GM18951 (cell line): ENCODE measurements at regions not wholly inside any gene's neighbourhood (a gene's known extent, or its start where the extent isn't known, plus 50 kb on each side); places are given as distances from the start of the nearest gene placed in this dataset.

Experiments
- POLR2A ChIP-seq: IDR thresholded peaks from 4 replicates; pipeline ENCODE4 v1.6.1; 2011; ENCODE audit warnings: mild to moderate bottlenecking; ENCODE audit not compliant: insufficient read length, insufficient read depth; ENCODE audit errors: extremely low read depth
- in situ Hi-C: fragments of 300-500 bp; cut with MboI; formaldehyde crosslinking; loops from one replicate; pipeline ENCODE4 v1.12.0; 2022; ENCODE audit warnings: low sequenced_read_pairs, mixed read lengths, inconsistent platforms; ENCODE audit not compliant: unreplicated experiment

DNA sequence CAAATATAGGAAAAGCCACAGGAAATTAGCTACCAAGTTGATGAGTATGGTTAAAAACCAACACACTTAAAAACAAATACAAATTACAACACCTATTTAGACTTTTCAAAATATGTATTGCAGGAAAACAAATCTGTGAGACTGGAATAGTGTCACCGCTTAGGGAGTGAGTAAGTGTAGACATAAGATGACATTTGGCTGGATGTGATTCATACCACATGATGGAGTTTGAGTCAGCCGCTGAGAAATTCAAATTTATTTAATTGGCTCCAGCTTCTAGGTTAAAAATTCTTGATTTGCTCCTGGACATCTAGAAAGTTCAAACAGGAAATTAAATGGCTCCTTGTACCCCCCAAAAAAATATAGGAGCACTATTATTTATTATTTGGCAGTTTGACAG, 531.7 kb downstream of the SLITRK1 start:
- in situ Hi-C loops = no loop called here
- no peak for TF ChIP-seq POLR2A

DNA sequence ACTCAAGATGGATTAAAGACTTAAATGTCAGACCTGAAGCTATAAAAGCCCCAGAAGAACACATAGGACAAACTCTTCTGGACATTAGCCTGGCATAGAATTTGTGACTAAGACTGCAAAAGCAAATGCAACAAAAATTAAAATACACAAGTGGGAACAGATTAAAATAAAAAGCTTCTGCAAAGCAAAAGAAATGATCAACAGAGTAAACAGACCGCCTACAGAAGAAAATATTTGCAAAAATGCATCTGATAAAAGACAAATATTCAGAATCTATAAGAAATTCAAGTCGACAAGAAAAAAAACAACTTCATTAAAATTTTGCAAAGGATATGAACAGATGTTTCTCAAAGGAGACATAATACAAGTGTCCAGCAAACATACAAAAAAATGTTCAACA, 537.8 kb downstream of the SLITRK1 start:
- in situ Hi-C loops = no loop called here
- no peak for TF ChIP-seq POLR2A

DNA sequence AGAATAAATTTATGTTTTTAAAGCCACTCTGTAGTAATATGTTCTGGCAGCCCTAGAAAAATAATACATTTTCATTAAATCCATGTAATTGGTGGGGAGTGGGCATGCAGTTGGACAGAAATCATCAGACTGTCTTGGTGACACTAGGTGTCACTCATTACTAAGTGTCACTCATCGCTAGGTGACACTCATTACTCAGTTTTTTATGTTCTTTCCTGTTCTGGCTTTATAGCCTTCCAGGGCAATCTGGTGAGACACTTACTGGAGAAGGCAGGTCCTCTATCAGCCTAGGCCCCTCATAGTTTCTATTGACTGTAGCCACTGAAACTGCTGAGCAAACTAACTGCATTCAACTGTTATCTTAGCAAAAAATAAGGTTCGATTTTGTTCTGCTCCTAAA, 542.1 kb downstream of the SLITRK1 start:
- TF ChIP-seq POLR2A = no peak
- in situ Hi-C loops = no loop called here

DNA sequence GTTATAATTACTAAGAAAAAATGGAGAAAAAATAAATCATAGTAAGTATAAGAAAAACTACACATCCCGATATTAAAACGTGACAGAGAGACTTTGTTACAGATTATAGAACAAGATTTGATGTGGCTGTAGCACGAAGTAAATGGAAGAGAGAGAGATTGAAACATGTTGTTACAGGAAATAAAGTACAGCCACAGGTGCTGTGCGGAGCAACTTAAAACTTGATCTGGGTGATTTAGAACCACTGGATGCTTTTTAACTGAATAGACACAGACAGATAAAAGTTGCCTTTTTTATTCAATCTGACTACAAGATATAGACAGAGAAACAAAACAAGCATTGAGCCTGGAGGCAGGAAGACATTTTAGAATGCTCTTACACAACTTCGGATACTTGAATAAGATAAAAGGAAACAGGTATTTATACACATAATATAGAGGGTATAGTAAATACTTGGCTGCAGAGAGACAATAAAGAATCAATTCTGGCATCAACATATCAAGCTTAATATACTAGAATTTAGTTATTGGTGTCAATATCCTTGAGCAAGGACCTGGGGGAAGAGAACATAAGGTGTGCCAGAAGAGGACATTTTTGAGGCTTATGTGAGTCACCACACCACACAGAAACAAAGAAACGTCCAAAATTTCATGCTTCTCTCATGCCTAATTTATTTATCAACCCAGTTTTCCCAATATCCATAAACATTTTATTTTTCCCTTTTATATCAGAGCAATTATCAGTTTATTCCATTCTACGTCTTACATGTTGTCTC, 548.5 kb downstream of the SLITRK1 start:
- no peak for TF ChIP-seq POLR2A
- in situ Hi-C loops = no loop called here

DNA sequence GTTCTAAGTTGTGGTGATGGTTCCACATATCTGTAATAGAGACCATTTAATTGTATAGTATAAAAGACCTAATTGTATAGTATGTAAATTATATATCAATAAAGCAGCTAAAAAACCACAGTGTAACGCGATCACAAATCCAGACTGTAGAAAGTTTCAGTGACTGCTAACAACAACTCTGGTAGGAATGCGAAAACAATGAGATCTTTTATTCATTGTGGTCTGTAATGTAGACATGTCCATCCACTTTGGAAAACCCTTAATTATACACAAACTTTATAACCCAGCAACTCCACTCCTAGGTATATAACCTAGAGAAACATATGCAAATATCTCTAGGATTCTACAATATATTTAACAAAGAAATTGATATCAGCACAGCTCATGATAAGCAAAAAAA, 549.5 kb downstream of the SLITRK1 start:
- TF ChIP-seq POLR2A = no peak
- in situ Hi-C loops = no loop called here

DNA sequence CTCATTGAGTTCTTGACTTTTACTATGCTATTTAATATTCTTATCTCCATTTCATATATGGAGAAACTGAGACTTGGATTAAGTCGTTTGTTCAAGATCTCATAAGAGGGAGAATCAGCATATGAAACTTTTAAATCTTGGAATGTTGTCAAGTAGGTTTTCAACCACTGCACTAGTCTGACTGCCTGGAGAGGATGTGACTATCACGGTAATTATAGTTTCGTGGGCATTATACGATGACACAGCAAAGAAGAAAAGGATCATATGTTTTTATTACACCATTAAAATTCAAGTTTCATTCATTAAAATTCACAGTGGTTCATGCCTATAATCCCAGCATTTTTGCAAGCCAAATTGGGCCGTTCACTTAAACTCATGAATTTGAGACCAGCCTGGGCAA, 555.2 kb downstream of the SLITRK1 start:
- no peak for TF ChIP-seq POLR2A
- in situ Hi-C loops = no loop called here

DNA sequence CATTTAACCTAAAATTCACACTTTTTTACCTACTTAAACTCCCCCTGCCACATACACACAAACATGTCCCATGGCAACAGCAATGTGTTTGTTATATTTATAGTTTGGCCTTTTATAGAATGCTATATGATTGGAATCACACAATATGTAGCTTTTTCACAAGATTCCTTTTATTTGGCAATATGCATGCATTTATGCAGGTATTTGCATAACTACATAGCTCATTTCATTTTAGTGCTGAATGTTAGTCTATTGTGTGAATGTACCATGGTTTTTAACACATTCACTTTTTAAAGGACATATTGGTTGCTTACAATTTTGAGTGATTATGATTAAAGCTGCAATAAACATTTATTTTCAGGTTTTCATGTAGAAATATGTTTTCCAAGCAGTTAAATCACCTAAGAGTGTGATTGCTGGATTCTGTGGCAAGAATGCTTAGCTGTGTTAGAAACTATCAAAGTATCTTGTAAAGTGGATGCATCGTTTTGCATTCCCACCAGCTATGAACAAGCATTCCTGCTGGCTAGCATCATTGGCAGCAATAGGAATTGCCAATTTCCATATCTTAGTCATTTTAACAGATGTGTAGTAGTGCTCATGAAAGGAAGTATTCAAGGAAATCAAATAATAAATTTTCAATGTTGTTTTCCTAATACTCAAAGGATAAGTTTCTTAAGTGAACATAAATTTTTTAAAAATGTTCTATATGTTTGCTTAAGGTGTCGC, 557.0 kb downstream of the SLITRK1 start:
- in situ Hi-C loops = no loop called here
- no peak for TF ChIP-seq POLR2A

DNA sequence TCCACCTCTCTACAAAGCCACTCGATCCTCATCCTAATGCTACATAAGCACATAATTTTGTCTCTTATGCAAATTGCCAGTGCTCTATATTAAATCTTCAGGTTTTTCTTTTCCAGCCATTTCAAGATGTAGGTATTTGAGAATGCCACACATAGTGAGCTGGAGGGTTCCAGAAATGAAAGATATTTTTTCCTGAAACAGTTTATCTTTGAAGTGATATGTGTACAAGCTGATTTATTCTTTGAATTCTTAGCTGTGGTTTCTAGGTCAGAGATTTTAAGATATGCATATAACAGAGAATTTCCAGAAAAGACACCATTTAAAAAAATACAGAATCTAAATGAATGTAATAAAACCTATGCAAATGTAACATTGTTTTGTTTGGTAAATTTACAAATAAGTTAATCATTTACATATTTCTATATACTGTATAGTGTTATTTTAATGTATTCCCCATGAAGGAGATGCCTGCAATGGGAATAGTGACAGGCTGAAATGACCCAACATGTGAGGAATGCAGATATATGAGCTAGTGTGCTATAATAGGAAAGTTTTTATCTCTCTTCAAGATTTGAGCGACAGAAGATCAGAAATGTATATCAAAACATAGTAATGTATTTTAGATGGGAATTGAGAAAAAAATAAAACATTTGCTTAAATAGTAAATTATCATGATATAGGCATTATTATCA, 570.2 kb downstream of the SLITRK1 start:
- TF ChIP-seq POLR2A = no peak
- in situ Hi-C loops = no loop called here

DNA sequence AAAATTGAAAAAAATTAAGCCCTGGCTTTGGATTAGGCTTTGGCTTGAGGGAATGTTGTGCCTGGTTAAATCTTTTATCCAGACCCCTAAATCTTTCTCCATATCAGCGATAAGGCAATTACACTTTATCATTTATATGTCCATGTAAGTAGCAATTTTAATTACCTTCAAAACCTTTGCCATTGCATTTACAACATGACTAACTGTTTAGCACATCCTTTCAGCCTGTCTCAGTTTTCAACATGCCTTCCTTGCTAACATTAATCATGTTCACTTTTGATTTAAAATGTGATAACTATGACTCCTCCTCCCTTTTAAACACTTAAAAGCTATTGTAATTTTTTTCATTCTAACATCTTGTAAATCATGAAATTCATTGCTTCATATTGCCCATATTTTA, 583.7 kb downstream of the SLITRK1 start:
- no peak for TF ChIP-seq POLR2A
- in situ Hi-C loops = no loop called here

DNA sequence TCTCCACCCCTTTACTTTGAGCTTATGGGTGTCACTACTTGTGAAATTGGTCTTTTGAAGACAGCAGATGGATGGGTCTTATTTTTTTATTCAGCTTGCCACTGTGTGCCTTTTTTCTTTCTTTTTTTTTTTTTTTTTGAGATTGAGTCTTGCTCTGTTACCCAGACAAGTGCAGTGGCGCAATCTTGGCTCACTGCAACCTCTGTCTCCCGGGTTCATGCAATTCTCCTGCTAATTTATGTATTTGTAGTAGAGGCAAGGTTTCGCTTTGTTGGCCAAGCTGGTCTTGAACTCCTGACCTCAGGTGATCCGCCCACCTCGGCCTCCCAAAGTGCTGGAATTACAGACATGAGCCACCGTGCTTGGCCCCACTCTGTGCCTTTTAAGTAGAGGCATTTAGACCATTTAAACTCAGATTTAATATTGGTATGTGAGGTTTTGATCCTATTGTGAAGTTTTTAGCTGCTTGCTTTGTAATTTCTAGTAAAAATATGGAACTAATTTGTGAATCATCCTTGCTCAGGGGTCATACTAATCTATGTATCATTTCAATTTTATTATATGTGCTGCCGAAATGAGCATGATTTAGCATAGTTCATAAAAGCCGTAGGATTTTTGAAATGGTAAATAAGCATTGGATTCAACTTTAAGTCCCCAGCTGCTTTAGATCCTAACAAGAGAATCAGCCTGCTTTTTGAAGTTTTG, 584.5 kb downstream of the SLITRK1 start:
- TF ChIP-seq POLR2A = no peak
- in situ Hi-C loops = no loop called here

DNA sequence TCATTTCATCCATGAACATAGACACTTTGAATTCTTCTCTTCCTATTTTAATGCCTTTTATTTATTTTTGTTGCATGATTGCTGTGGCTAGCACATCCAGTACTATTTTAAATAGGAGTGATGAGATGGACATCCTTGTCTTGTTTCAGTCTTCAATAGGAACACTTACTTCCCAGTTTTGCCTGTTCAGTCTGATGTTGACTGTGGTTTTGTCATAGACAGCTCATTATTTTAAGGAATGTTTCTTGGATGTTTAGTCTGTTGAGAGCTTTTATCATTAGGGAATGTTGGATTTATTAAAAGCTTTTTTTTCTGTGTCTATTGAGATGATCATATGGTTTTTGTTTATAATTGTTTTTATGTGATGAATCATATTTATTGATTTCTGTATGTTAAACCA, 586.6 kb downstream of the SLITRK1 start:
- in situ Hi-C loops = no loop called here

DNA sequence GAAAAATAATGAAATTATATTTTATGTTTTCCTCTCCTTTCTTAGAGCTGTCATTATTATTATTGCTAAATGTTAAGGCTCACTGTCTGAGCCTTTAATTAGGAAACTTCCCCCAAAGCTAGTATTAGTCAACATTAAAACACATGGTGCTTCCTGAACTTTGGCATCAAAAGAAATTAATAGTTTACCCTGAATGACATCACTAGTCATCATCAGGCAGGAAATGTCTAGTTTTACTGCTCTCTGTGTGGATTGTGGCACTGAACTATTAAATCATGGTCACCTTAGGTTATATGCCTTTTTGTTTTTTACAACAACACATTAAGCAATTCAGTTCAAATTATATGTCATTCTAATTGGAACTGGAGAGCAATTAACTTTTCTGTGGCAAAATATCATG, 595.5 kb downstream of the SLITRK1 start:
- in situ Hi-C loops = no loop called here
- no peak for TF ChIP-seq POLR2A

More for the DNA sequence above, 586.6 kb downstream of the SLITRK1 start:
- no peak for TF ChIP-seq POLR2A

DNA sequence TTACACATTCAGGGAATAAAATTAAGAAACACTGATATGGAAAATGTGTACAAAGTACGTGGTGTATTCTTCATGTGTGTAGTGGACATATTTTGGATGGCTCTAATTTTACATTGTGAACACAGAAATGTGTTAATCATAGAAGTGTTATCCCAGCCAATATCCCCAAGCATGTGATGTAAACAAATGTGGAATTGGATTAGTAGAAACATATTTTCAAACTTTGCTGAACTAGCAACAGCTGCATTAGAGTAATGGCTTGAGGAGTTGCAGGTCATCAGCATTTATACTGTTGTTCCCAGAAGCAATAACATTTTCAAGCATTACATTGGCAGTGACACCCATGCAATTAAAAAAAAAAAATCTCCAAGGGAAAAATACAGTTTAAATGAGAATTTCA, 600.6 kb downstream of the SLITRK1 start:
- in situ Hi-C loops = no loop called here
- TF ChIP-seq POLR2A = no peak

DNA sequence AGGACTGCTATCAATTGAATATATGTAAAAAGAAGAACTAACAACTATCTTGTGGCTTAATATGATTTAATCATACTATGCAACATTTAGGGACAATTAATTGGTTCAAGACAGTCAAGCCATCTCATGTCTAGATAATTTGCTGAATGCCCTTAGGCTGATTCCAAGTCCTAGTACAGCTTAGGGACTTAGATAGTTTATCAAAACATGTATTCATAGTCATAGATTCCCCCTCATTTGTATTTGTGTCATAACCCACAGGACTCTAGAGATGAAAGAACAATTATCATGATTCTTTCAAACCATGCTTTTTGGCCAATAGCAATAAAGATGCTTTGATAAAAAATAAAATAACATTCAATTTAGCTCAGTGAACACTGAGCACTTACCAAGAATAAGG, 607.6 kb downstream of the SLITRK1 start:
- in situ Hi-C loops = no loop called here
- TF ChIP-seq POLR2A = no peak
